K562 (cell line): ENCODE measurements at regions not wholly inside any gene's neighbourhood (a gene's known extent, or its start where the extent isn't known, plus 50 kb on each side); places are given as distances from the start of the nearest gene placed in this dataset.

Experiments
- ATAC-seq: fragments of 200-7000 bp; cut with Tn5 transposase; 3 replicates; pipeline ENCODE4 v1.9.1; 2020; ENCODE audit warnings: moderate library complexity
- BruUV-seq: library from RNA; stranded (reverse); fragments of 400-500 nt; replicated peaks from 2 replicates; lab custom pipeline; 2021; lab: Mats Ljungman, UMichigan
- CTCF ChIA-PET: fragments of 300-600 bp; formaldehyde crosslinking; extraction: SDS; loops from one replicate; lab custom pipeline; 2021; ENCODE audit warnings: low intra/inter-chr PET ratio; lab: Yijun Ruan, JAX
- POLR2A ChIA-PET: fragments of 300-600, 350-650 bp; sonication (Branson Sonifier 250); formaldehyde crosslinking; extraction: SDS; loops from one replicate; lab custom pipeline; 2021; ENCODE audit warnings: antibody characterized with exemption, inconsistent platforms; lab: Yijun Ruan, JAX
- DNase-seq, 4 experiments: peaks; one replicate each; pipeline versions ENCODE4 v3.0.0 to v3.0.0-alpha.2; 2011 to 2018; ENCODE audit warnings: low spot score in 3 of 4, mixed read lengths in 3 of 4; ENCODE audit errors: extremely low read depth in 1 of 4
- FAIRE-seq: peaks from 2 replicates; lab custom pipeline; 2011; peaks lifted over from hg19 to GRCh38; lab: Jason Lieb, UNC
- H2AFZ ChIP-seq: 2 replicates; pipeline ENCODE4 v1.6.0; 2011; ENCODE audit warnings: low read depth, low read length, control low read depth, inconsistent platforms
- H3K27ac ChIP-seq: fragments of 200-600 bp; 3 replicates; pipeline ENCODE4 v1.8.0; 2011; ENCODE audit warnings: low read depth, mild to moderate bottlenecking, control low read depth, inconsistent platforms, low read length, moderate library complexity, mixed read lengths; ENCODE audit errors: extremely low read depth
- H3K27me3 ChIP-seq, 2 experiments: fragments of 300-600 bp in 1 of 2; 2 replicates in 1 of 2; 3 replicates in 1 of 2; pipeline versions ENCODE4 v1.6.0 to v1.8.0; 2011; ENCODE audit warnings: inconsistent platforms in 2 of 2, low read length in 2 of 2, mild to moderate bottlenecking in 1 of 2, mixed read lengths in 1 of 2, moderate library complexity in 1 of 2; ENCODE audit not compliant: control insufficient read depth in 2 of 2, insufficient read depth in 2 of 2
- H3K36me3 ChIP-seq: fragments of 300-600 bp; 3 replicates; pipeline ENCODE4 v1.8.0; 2011; ENCODE audit warnings: mild to moderate bottlenecking, low read length, inconsistent platforms; ENCODE audit not compliant: control insufficient read depth, insufficient read depth
- H3K4me1 ChIP-seq, 2 experiments: fragments of 200-600 bp in 1 of 2; replicated peaks in 1 of 2; 2 replicates in 1 of 2; 3 replicates in 1 of 2; pipeline versions ENCODE4 v1.5.1 to v1.8.0; 2011; ENCODE audit warnings: inconsistent platforms in 2 of 2, low read length in 2 of 2, mild to moderate bottlenecking in 1 of 2, mixed read lengths in 1 of 2, moderate library complexity in 1 of 2; ENCODE audit not compliant: control insufficient read depth in 2 of 2, insufficient read depth in 2 of 2
- H3K4me2 ChIP-seq: 2 replicates; pipeline ENCODE4 v1.6.1; 2011; ENCODE audit warnings: low read length, control low read depth, inconsistent platforms, mixed read lengths; ENCODE audit not compliant: insufficient read depth
- H3K4me3 ChIP-seq: fragments of 200-600 bp; sonication (generic), shearing (Covaris generic); 2 replicates; pipeline ENCODE4 v1.5.1; 2016; ENCODE audit warnings: control low read depth, inconsistent platforms
- H3K79me2 ChIP-seq: fragments of 200-600 bp; 3 replicates; pipeline ENCODE4 v1.8.0; 2011; ENCODE audit warnings: low read length, inconsistent platforms; ENCODE audit not compliant: control insufficient read depth, insufficient read depth
- H3K9ac ChIP-seq, 2 experiments: 2 replicates each; pipeline versions ENCODE4 v1.6.0 to v1.6.1; 2011; ENCODE audit warnings: low read depth in 2 of 2, low read length in 2 of 2, control low read depth in 1 of 2, inconsistent platforms in 1 of 2, mild to moderate bottlenecking in 1 of 2, mixed read lengths in 1 of 2; ENCODE audit not compliant: insufficient read depth in 1 of 2
- H3K9me1 ChIP-seq: one replicate; pipeline ENCODE4 v1.6.0; 2011; ENCODE audit warnings: inconsistent platforms, mild to moderate bottlenecking, low read length, moderate library complexity; ENCODE audit not compliant: control insufficient read depth, insufficient read depth
- H3K9me3 ChIP-seq: replicated peaks from 2 replicates; pipeline ENCODE4 v1.5.1; 2011; ENCODE audit warnings: low read depth, low read length, inconsistent platforms; ENCODE audit not compliant: control insufficient read depth, insufficient read depth
- H4K20me1 ChIP-seq: replicated peaks from 2 replicates; pipeline ENCODE4 v1.6.1; 2011; ENCODE audit warnings: low read length, inconsistent platforms, mixed read lengths; ENCODE audit not compliant: control insufficient read depth, insufficient read depth
- CHD4 ChIP-seq: fragments of 200-600 bp; sonication (generic); IDR thresholded peaks from 3 replicates; pipeline ENCODE4 v1.6.1; 2012; ENCODE audit warnings: low read depth, mild to moderate bottlenecking, mixed read lengths, low read length, inconsistent platforms; ENCODE audit not compliant: insufficient read depth, insufficient replicate concordance, poor library complexity, severe bottlenecking
- NFATC3 ChIP-seq: fragments of 450-650 bp; IDR thresholded peaks from 2 replicates; pipeline ENCODE4 v1.6.1; 2017; ENCODE audit warnings: mild to moderate bottlenecking
- NR3C1 ChIP-seq: sonication (generic); formaldehyde crosslinking; IDR thresholded peaks from 2 replicates; pipeline ENCODE4 v1.8.1; 2022; ENCODE audit warnings: missing genetic modification reagents
- RFX7 ChIP-seq: fragments of 250-450 bp; sonication (Bioruptor Pico); IDR thresholded peaks from 2 replicates; pipeline ENCODE4 v1.5.1; 2021; ENCODE audit warnings: mild to moderate bottlenecking
- ZNF133 ChIP-seq: fragments of 250-450 bp; sonication (Bioruptor Pico); IDR thresholded peaks from 2 replicates; pipeline ENCODE4 v1.4.0; 2020; ENCODE audit warnings: mild to moderate bottlenecking
- ZNF165 ChIP-seq: fragments of 250-450 bp; sonication (Bioruptor Pico); IDR thresholded peaks from 2 replicates; pipeline ENCODE4 v1.4.0; 2020; ENCODE audit warnings: borderline replicate concordance
- whole genome bisulfite sequencing: fragments of 100-300 bp; shearing (Covaris generic); methylation state at CpG from one replicate; pipeline ENCODE4 v1.1.6; 2016; ENCODE audit warnings: low coverage, mixed read lengths; ENCODE audit not compliant: insufficient coverage; ENCODE audit errors: missing lambda C conversion rate; 5-methylcytosine and 5-hydroxymethylcytosine counted together
- in situ Hi-C: fragments of 300-500 bp; cut with MboI; formaldehyde crosslinking; loops from 4 replicates; pipeline ENCODE4 v1.15.0; 2018; ENCODE audit warnings: inconsistent platforms, mixed read lengths
- intact Hi-C: fragments of 100-400 bp; cut with micrococcal nuclease; formaldehyde crosslinking; loops from 2 replicates; pipeline ENCODE4 v1.14.2; 2022
- TF ChIP-seq, protein P1 (sequence below): sonication (generic); formaldehyde crosslinking; IDR thresholded peaks from 2 replicates; pipeline ENCODE4 v1.8.0; 2023; ENCODE audit warnings: mild to moderate bottlenecking, missing genetic modification reagents

DNA sequence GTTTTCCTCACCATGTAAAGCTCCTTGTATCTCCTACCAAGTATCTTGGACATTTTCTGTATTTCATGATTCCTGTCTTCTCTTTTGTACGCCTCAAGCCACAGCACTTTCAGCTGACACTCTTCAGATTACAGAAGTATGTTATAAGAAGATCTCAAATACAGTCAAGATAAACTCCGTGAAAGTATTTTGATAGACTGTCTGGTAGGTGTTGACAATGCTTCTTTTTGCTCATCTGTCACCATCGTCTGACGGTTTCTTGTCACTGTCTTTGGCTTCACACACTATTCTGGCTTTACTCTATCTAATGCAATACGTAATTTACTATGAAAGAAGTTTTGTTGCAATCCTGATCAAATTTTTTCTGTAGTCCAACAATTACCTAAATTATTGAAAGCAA, 294.5 kb upstream of the CDH12 start (continued):
- no peak for TF ChIP-seq ZNF165 (CRISPR knock-in tag)
- no peak for TF ChIP-seq NFATC3
- TF ChIP-seq, all 486 proteins: peak for 0

- WGBS: 3% methylated on average over 11 of the region's 11 CpGs
- ATAC-seq (no peak), FAIRE-seq (no peak), DNase-seq (no peak)
- Histone ChIP-seq H3K79me2 (no peaks in the 10 kb centered on the region), H3K9ac (no peak overlapping the region), H2AFZ (no peak overlapping the region), H3K4me1 (no peaks in the 10 kb centered on the region), H3K27me3 (no peaks in the 10 kb centered on the region), H4K20me1 (no peaks in the 10 kb centered on the region), H3K4me3 (no peak overlapping the region), H3K9me3 (no peaks in the 10 kb centered on the region; the same call in 1 of the 2 replicates), H3K4me2 (no peak overlapping the region), H3K36me3 (no peaks in the 10 kb centered on the region), H3K27ac (no peak overlapping the region), H3K9me1 (no peaks in the 10 kb centered on the region)
- in situ Hi-C loops: no loop called here
- no peak for TF ChIP-seq RFX7 (CRISPR knock-in tag)
- no peak for TF ChIP-seq NR3C1 (CRISPR knock-in tag)
- no peak for TF ChIP-seq CHD4
- TF ChIP-seq, protein P1, sequence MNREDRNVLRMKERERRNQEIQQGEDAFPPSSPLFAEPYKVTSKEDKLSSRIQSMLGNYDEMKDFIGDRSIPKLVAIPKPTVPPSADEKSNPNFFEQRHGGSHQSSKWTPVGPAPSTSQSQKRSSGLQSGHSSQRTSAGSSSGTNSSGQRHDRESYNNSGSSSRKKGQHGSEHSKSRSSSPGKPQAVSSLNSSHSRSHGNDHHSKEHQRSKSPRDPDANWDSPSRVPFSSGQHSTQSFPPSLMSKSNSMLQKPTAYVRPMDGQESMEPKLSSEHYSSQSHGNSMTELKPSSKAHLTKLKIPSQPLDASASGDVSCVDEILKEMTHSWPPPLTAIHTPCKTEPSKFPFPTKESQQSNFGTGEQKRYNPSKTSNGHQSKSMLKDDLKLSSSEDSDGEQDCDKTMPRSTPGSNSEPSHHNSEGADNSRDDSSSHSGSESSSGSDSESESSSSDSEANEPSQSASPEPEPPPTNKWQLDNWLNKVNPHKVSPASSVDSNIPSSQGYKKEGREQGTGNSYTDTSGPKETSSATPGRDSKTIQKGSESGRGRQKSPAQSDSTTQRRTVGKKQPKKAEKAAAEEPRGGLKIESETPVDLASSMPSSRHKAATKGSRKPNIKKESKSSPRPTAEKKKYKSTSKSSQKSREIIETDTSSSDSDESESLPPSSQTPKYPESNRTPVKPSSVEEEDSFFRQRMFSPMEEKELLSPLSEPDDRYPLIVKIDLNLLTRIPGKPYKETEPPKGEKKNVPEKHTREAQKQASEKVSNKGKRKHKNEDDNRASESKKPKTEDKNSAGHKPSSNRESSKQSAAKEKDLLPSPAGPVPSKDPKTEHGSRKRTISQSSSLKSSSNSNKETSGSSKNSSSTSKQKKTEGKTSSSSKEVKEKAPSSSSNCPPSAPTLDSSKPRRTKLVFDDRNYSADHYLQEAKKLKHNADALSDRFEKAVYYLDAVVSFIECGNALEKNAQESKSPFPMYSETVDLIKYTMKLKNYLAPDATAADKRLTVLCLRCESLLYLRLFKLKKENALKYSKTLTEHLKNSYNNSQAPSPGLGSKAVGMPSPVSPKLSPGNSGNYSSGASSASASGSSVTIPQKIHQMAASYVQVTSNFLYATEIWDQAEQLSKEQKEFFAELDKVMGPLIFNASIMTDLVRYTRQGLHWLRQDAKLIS (CRISPR knock-in tag): no peak
- TF ChIP-seq ZNF133 (CRISPR knock-in tag): no peak
- no TSS peak for BruUV-seq
- intact Hi-C loops: no loop called here
- CTCF ChIA-PET: no interaction called here
- POLR2A ChIA-PET: interaction anchor here (0.8 kb wide), 1 partner anchor 26 kb away, joined by 3 read pairs; no protein-coding TSS in a partner anchor
Observed at GRCh38 chr5:23146183-23146582, 293.0 kb upstream of the CDH12 start.
